ENCODE measurements at regions not wholly inside any gene's neighbourhood (a gene's known extent, or its start where the extent isn't known, plus 50 kb on each side); places are given as distances from the start of the nearest gene placed in this dataset.
"Not testable (repeated sequence)": the region's sequence is repeated elsewhere in the genome, so short reads cannot be mapped to it uniquely, and the experiment has no call there.

- no peak for DNase-seq (ENCODE audit: low spot score)
- in situ Hi-C loops (cut with MboI; ENCODE audit: low pct_unique_long_range_greater_than_20kb, low sequenced_read_pairs, unreplicated experiment) = no loop called here
- no peak for TF ChIP-seq CTCF (IDR thresholded peaks at IDR 0.05; ENCODE audit: extremely low read depth, insufficient read depth, missing control alignments)
Observed at GRCh38 chr7:25059576-25059975, 65.5 kb downstream of the CYCS start.

- DNase-seq (ENCODE audit: low spot score) = no peak
- TF ChIP-seq CTCF (IDR thresholded peaks at IDR 0.05; ENCODE audit: extremely low read depth, insufficient read depth, missing control alignments) = no peak
- in situ Hi-C loops (cut with MboI; ENCODE audit: low pct_unique_long_range_greater_than_20kb, low sequenced_read_pairs, unreplicated experiment) = no loop called here
Observed at GRCh38 chr7:25056368-25056767, 68.7 kb downstream of the CYCS start.

GRCh38 chr7:25055520-25056220 is 69.4 kb downstream of the CYCS start:
- in situ Hi-C loops (cut with MboI; ENCODE audit: low pct_unique_long_range_greater_than_20kb, low sequenced_read_pairs, unreplicated experiment) = no loop called here
- no peak for DNase-seq (ENCODE audit: low spot score)
- TF ChIP-seq CTCF (IDR thresholded peaks at IDR 0.05; ENCODE audit: extremely low read depth, insufficient read depth, missing control alignments) = no peak

GRCh38 chr7:25054819-25055519 is 70.1 kb downstream of the CYCS start:
- no peak for TF ChIP-seq CTCF (IDR thresholded peaks at IDR 0.05; ENCODE audit: extremely low read depth, insufficient read depth, missing control alignments)
- in situ Hi-C loops (cut with MboI; ENCODE audit: low pct_unique_long_range_greater_than_20kb, low sequenced_read_pairs, unreplicated experiment) = no loop called here
- DNase-seq (ENCODE audit: low spot score) = no peak

GRCh38 chr7:25050223-25050622 is 70.2 kb upstream of the OSBPL3 start:
- DNase-seq (ENCODE audit: low spot score) = no peak
- in situ Hi-C loops (cut with MboI; ENCODE audit: low pct_unique_long_range_greater_than_20kb, low sequenced_read_pairs, unreplicated experiment) = no loop called here
- TF ChIP-seq CTCF (IDR thresholded peaks at IDR 0.05; ENCODE audit: extremely low read depth, insufficient read depth, missing control alignments) = no peak

GRCh38 chr7:25048444-25048834 is 68.5 kb upstream of the OSBPL3 start:
- TF ChIP-seq CTCF (IDR thresholded peaks at IDR 0.05; ENCODE audit: extremely low read depth, insufficient read depth, missing control alignments) = no peak
- in situ Hi-C loops (cut with MboI; ENCODE audit: low pct_unique_long_range_greater_than_20kb, low sequenced_read_pairs, unreplicated experiment) = no loop called here

GRCh38 chr7:25047571-25048443 is 67.8 kb upstream of the OSBPL3 start:
- in situ Hi-C loops (cut with MboI; ENCODE audit: low pct_unique_long_range_greater_than_20kb, low sequenced_read_pairs, unreplicated experiment); DNase-seq (ENCODE audit: low spot score): not testable (repeated sequence)

More at GRCh38 chr7:25048444-25048834, 68.5 kb upstream of the OSBPL3 start:
- no peak for DNase-seq (ENCODE audit: low spot score)

Measured in GM13977 (cell line).